ENCODE measurements at regions not wholly inside any gene's neighbourhood (a gene's known extent, or its start where the extent isn't known, plus 50 kb on each side); places are given as distances from the start of the nearest gene placed in this dataset.

- TF ChIP-seq, protein P1, sequence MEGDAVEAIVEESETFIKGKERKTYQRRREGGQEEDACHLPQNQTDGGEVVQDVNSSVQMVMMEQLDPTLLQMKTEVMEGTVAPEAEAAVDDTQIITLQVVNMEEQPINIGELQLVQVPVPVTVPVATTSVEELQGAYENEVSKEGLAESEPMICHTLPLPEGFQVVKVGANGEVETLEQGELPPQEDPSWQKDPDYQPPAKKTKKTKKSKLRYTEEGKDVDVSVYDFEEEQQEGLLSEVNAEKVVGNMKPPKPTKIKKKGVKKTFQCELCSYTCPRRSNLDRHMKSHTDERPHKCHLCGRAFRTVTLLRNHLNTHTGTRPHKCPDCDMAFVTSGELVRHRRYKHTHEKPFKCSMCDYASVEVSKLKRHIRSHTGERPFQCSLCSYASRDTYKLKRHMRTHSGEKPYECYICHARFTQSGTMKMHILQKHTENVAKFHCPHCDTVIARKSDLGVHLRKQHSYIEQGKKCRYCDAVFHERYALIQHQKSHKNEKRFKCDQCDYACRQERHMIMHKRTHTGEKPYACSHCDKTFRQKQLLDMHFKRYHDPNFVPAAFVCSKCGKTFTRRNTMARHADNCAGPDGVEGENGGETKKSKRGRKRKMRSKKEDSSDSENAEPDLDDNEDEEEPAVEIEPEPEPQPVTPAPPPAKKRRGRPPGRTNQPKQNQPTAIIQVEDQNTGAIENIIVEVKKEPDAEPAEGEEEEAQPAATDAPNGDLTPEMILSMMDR (IDR thresholded peaks at IDR 0.05; ENCODE audit: poor library complexity, severe bottlenecking) = no peak
- Histone ChIP-seq H3K27ac (ENCODE audit: poor library complexity, severe bottlenecking) (no peak overlapping the region), H3K27me3 (ENCODE audit: insufficient read depth, poor library complexity, severe bottlenecking) (no peaks in the 10 kb centered on the region)
These were observed 54.7 kb upstream of the ITPKB start for GRCh38 chr1:226793620-226794276.

GRCh38 chr1:226792368-226792767 is 53.3 kb upstream of the ITPKB start:
- Histone ChIP-seq H3K9me3 (ENCODE audit: severe bottlenecking) (no peaks in the 10 kb centered on the region), H3K27ac (ENCODE audit: poor library complexity, severe bottlenecking) (no peak overlapping the region), H3K4me3 (ENCODE audit: severe bottlenecking) (no peak overlapping the region), H3K36me3 (ENCODE audit: low read depth) (no peaks in the 10 kb centered on the region), H3K4me1 (ENCODE audit: insufficient read depth, poor library complexity, severe bottlenecking) (no peaks in the 10 kb centered on the region), H3K27me3 (ENCODE audit: insufficient read depth, poor library complexity, severe bottlenecking) (no peaks in the 10 kb centered on the region)
- DNase-seq (ENCODE audit: low spot score) (no peak), ATAC-seq (ENCODE audit: low read depth) (no peak)
- TF ChIP-seq, protein P1 (IDR thresholded peaks at IDR 0.05; ENCODE audit: poor library complexity, severe bottlenecking) = no peak

More at GRCh38 chr1:226793620-226794276, 54.7 kb upstream of the ITPKB start:
- no peaks in the 10 kb centered on the region for H3K36me3 ChIP-seq (ENCODE audit: low read depth)
- no peaks in the 10 kb centered on the region for H3K9me3 ChIP-seq (ENCODE audit: severe bottlenecking)
- no peak for ATAC-seq (ENCODE audit: low read depth)
- no peak for DNase-seq (ENCODE audit: low spot score)
- no peaks in the 10 kb centered on the region for H3K4me1 ChIP-seq (ENCODE audit: insufficient read depth, poor library complexity, severe bottlenecking)
- H3K4me3 ChIP-seq (ENCODE audit: severe bottlenecking) = no peak overlapping the region

- H3K4me3 ChIP-seq (ENCODE audit: severe bottlenecking) = no peak overlapping the region
- ATAC-seq (ENCODE audit: low read depth) (no peak), DNase-seq (ENCODE audit: low spot score) (no peak)
- TF ChIP-seq, protein P1 (IDR thresholded peaks at IDR 0.05; ENCODE audit: poor library complexity, severe bottlenecking) = no peak
- no peaks in the 10 kb centered on the region for H3K4me1 ChIP-seq (ENCODE audit: insufficient read depth, poor library complexity, severe bottlenecking)
- H3K27ac ChIP-seq (ENCODE audit: poor library complexity, severe bottlenecking) = no peak overlapping the region
- H3K36me3 ChIP-seq (ENCODE audit: low read depth) = no peaks in the 10 kb centered on the region
- no peaks in the 10 kb centered on the region for H3K9me3 ChIP-seq (ENCODE audit: severe bottlenecking)
- no peaks in the 10 kb centered on the region for H3K27me3 ChIP-seq (ENCODE audit: insufficient read depth, poor library complexity, severe bottlenecking)
These were observed 51.6 kb upstream of the ITPKB start for GRCh38 chr1:226790545-226791181.

- Histone ChIP-seq H3K36me3 (ENCODE audit: low read depth) (no peaks in the 10 kb centered on the region), H3K27me3 (ENCODE audit: insufficient read depth, poor library complexity, severe bottlenecking) (no peaks in the 10 kb centered on the region), H3K9me3 (ENCODE audit: severe bottlenecking) (no peaks in the 10 kb centered on the region), H3K4me3 (ENCODE audit: severe bottlenecking) (no peak overlapping the region), H3K4me1 (ENCODE audit: insufficient read depth, poor library complexity, severe bottlenecking) (no peaks in the 10 kb centered on the region), H3K27ac (ENCODE audit: poor library complexity, severe bottlenecking) (no peak overlapping the region)
- TF ChIP-seq, protein P1 (IDR thresholded peaks at IDR 0.05; ENCODE audit: poor library complexity, severe bottlenecking) = no peak
- DNase-seq (ENCODE audit: low spot score) (no peak), ATAC-seq (ENCODE audit: low read depth) (no peak)
These were observed 49.9 kb upstream of the ITPKB start for GRCh38 chr1:226788965-226789364.
